Endodermal cell (in vitro differentiated cells): ENCODE measurements at regions not wholly inside any gene's neighbourhood (a gene's known extent, or its start where the extent isn't known, plus 50 kb on each side); places are given as distances from the start of the nearest gene placed in this dataset.
A peak's percentile ranks its signal among the peaks of the same experiment; 100 is the strongest.

Source experiments
- DNase-seq: peaks from one replicate; pipeline ENCODE4 v3.0.0-alpha.2; 2017
- H3K27ac ChIP-seq: 2 replicates; pipeline ENCODE4 v1.5.1; 2013; ENCODE audit warnings: mild to moderate bottlenecking, low read depth, low read length, moderate library complexity
- H3K27me3 ChIP-seq: 2 replicates; pipeline ENCODE4 v1.6.1; 2013; ENCODE audit warnings: mild to moderate bottlenecking, low read length, moderate library complexity; ENCODE audit not compliant: insufficient read depth, control insufficient read depth, poor library complexity, severe bottlenecking
- H3K36me3 ChIP-seq: 2 replicates; pipeline ENCODE4 v1.7.0; 2013; ENCODE audit warnings: mild to moderate bottlenecking, low read length, moderate library complexity; ENCODE audit not compliant: control insufficient read depth, insufficient read depth
- H3K4me1 ChIP-seq: one replicate; pipeline ENCODE4 v1.7.0; 2013; ENCODE audit warnings: low read length; ENCODE audit not compliant: control insufficient read depth, insufficient read depth
- H3K4me3 ChIP-seq: 2 replicates; pipeline ENCODE4 v1.5.1; 2013; ENCODE audit warnings: mild to moderate bottlenecking, low read length, moderate library complexity
- H3K9ac ChIP-seq: 2 replicates; pipeline ENCODE4 v1.6.1; 2013; ENCODE audit warnings: mild to moderate bottlenecking, low read length, moderate library complexity; ENCODE audit not compliant: poor library complexity, severe bottlenecking; ENCODE audit errors: extremely low read depth
- H3K9me3 ChIP-seq: 2 replicates; pipeline ENCODE4 v1.6.1; 2013; ENCODE audit warnings: mild to moderate bottlenecking, low read length, moderate library complexity; ENCODE audit not compliant: control insufficient read depth
- H3K27ac Mint-ChIP-seq: 2 replicates; pipeline ENCODE4 v1.8.0; 2020; ENCODE audit warnings: mixed read lengths
- H3K27me3 Mint-ChIP-seq: 2 replicates; pipeline ENCODE4 v1.8.0; 2021; ENCODE audit warnings: mild to moderate bottlenecking, mixed read lengths; ENCODE audit not compliant: insufficient read depth
- H3K36me3 Mint-ChIP-seq: 2 replicates; pipeline ENCODE4 v1.8.0; 2020; ENCODE audit warnings: low read depth, mixed read lengths
- H3K4me1 Mint-ChIP-seq: 2 replicates; pipeline ENCODE4 v1.8.0; 2020; ENCODE audit warnings: mixed read lengths
- H3K4me3 Mint-ChIP-seq: 2 replicates; pipeline ENCODE4 v1.8.0; 2020; ENCODE audit warnings: mild to moderate bottlenecking, moderate library complexity, mixed read lengths
- H3K9me3 Mint-ChIP-seq: 2 replicates; pipeline ENCODE4 v1.8.0; 2020; ENCODE audit warnings: mild to moderate bottlenecking, mixed read lengths
- WGBS, 2 experiments: methylation state at CpG; one replicate each; pipeline versions ENCODE4 v1.1.5 to v1.1.7; 2013; ENCODE audit warnings: missing lambda C conversion rate in 2 of 2, mixed read lengths in 1 of 2; ENCODE audit not compliant: insufficient coverage in 1 of 2, insufficient read length in 1 of 2; 5-methylcytosine and 5-hydroxymethylcytosine counted together
- TF ChIP-seq, protein P1 (sequence below): fragments of 200-600 bp; sonication (generic); conservative IDR thresholded peaks from 2 replicates; pipeline ENCODE4 v1.5.0; 2021; ENCODE audit warnings: antibody characterized with exemption, mild to moderate bottlenecking

DNA sequence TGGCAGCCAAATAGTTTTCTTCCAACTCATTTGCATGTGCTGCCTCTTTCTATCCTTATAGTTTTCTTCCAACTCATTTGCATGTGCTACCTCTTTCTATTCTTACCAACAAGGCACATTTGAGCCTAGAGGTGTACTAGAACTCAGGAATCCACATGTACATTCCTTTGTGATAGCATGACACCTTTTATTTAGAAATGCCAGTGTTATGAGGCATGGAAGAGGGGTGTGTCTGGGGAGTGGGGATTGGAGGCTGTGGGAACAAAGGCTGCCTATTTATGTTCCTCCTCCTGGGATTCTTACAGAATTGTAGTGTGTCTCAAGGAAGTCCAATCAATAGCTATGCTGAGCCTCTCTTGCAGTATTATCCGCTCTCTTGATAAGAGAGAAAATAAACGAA lies 966.7 kb downstream of the PCDH17 start:
- no peak overlapping the region for H3K4me3 Mint-ChIP-seq
- Histone ChIP-seq H3K4me1 (peaks cover 9% of the 10 kb centered on the region), H3K27ac (no peak overlapping the region), H3K9ac (no peak overlapping the region), H3K36me3 (no peaks in the 10 kb centered on the region), H3K27me3 (no peaks in the 10 kb centered on the region), H3K9me3 (no peaks in the 10 kb centered on the region), H3K4me3 (no peak overlapping the region)
- no peak overlapping the region for H3K27ac Mint-ChIP-seq
- no peaks in the 10 kb centered on the region for H3K27me3 Mint-ChIP-seq
- TF ChIP-seq, protein P1, sequence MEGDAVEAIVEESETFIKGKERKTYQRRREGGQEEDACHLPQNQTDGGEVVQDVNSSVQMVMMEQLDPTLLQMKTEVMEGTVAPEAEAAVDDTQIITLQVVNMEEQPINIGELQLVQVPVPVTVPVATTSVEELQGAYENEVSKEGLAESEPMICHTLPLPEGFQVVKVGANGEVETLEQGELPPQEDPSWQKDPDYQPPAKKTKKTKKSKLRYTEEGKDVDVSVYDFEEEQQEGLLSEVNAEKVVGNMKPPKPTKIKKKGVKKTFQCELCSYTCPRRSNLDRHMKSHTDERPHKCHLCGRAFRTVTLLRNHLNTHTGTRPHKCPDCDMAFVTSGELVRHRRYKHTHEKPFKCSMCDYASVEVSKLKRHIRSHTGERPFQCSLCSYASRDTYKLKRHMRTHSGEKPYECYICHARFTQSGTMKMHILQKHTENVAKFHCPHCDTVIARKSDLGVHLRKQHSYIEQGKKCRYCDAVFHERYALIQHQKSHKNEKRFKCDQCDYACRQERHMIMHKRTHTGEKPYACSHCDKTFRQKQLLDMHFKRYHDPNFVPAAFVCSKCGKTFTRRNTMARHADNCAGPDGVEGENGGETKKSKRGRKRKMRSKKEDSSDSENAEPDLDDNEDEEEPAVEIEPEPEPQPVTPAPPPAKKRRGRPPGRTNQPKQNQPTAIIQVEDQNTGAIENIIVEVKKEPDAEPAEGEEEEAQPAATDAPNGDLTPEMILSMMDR, result no peak
- no peaks in the 10 kb centered on the region for H3K9me3 Mint-ChIP-seq
- WGBS, 2 experiments, result 73% methylated on average over 2 of the region's 2 CpGs; no CpG with 5 or more reads in 1 of the 2 experiments
- peaks cover 33% of the 10 kb centered on the region for H3K4me1 Mint-ChIP-seq
- DNase-seq, result no peak
- H3K36me3 Mint-ChIP-seq, result no peaks in the 10 kb centered on the region

DNA sequence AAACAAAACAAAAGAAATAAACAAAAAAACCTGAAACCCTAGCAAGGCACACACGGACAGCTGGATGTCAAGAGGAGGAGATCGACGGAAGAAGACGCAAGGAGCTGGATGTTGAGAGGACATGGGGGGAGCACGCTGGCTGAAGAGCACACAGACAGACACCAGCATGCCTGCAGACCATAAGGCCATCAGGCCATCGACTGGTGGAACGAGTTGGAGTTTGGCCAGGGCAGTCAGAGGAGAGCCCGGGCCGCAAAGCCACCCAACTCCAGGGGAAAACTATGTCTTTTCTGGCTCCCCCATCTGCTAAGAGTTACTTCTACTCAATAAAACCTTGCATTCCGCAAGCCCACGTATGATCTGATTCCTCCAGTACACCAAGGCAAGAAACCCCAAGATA lies 979.6 kb downstream of the PCDH17 start:
- no peak overlapping the region for H3K4me3 Mint-ChIP-seq
- peaks cover 6% of the 10 kb centered on the region for H3K9me3 ChIP-seq
- TF ChIP-seq, protein P1, result no peak

DNA sequence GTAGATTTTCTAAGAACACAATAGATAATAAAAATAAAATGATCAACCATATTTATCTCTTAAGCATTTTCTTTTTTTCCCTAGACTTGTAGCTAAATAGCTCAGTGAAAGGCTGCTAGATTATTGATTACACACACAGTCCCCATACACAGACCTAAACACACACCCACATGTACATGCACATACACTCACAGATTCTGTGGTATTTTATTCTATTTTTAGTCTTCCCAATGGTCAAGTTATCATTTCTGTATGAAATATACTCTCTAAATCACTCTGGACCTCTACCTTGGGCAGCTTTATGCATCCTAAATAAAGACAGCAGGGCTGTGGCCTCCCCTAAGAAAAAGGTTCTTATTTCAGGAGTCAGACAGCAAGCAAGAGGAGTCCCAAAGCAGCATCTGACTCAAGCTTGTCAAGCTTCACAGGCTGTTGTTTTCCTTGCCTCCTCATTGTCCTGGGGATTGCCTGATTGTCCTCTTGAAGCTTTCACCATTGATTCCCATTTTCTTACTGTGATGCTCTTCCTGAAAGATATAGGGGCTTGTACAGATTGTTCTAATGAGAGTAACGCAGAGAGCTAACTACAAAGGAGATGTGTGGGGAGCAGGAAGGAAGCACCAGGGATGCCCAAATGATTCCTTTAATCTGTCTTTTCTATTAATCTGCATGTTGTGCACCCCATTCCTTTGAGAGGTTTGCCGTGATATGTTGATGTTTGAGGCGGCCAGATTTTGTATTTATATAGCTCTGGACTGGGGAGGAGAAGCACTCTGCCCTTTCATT lies 986.5 kb downstream of the PCDH17 start:
- H3K4me1 ChIP-seq, result peaks cover 20% of the 10 kb centered on the region
- TF ChIP-seq, protein P1, result no peak
- H3K27ac Mint-ChIP-seq, result peak overlapping the region; percentile 9
- H3K4me1 Mint-ChIP-seq, result peaks cover 41% of the 10 kb centered on the region
- H3K27me3 ChIP-seq, result no peaks in the 10 kb centered on the region
- DNase-seq, result no peak
- H3K4me3 Mint-ChIP-seq, result no peak overlapping the region
- H3K9me3 ChIP-seq, result peaks cover 6% of the 10 kb centered on the region
- WGBS, 2 experiments, result 73 to 96% methylated on average over 1 to 3 of the region's 3 CpGs
- no peaks in the 10 kb centered on the region for H3K36me3 ChIP-seq
- no peaks in the 10 kb centered on the region for H3K36me3 Mint-ChIP-seq
- H3K27me3 Mint-ChIP-seq, result no peaks in the 10 kb centered on the region
- H3K27ac ChIP-seq, result peak overlapping the region; percentile 75
- peaks cover 9% of the 10 kb centered on the region for H3K9me3 Mint-ChIP-seq
- no peak overlapping the region for H3K4me3 ChIP-seq
- no peak overlapping the region for H3K9ac ChIP-seq

More for the DNA sequence above, 979.6 kb downstream of the PCDH17 start:
- Histone ChIP-seq H3K4me3 (no peak overlapping the region), H3K9ac (no peak overlapping the region), H3K4me1 (no peaks in the 10 kb centered on the region), H3K27me3 (no peaks in the 10 kb centered on the region), H3K36me3 (no peaks in the 10 kb centered on the region), H3K27ac (no peak overlapping the region)
- Mint-ChIP-seq H3K27ac (no peak overlapping the region), H3K27me3 (no peaks in the 10 kb centered on the region), H3K9me3 (peaks cover 9% of the 10 kb centered on the region), H3K4me1 (peaks cover 1% of the 10 kb centered on the region), H3K36me3 (no peaks in the 10 kb centered on the region)
- WGBS, 2 experiments, result 92 to 95% methylated on average over 6 to 11 of the region's 11 CpGs
- DNase-seq, result no peak
